Endodermal cell (in vitro differentiated cells): ENCODE measurements at regions not wholly inside any gene's neighbourhood (a gene's known extent, or its start where the extent isn't known, plus 50 kb on each side); places are given as distances from the start of the nearest gene placed in this dataset.

Source experiments
- DNase-seq: peaks from one replicate; pipeline ENCODE4 v3.0.0-alpha.2; 2017
- H3K27ac ChIP-seq: 2 replicates; pipeline ENCODE4 v1.5.1; 2013; ENCODE audit warnings: mild to moderate bottlenecking, low read depth, low read length, moderate library complexity
- H3K27me3 ChIP-seq: 2 replicates; pipeline ENCODE4 v1.6.1; 2013; ENCODE audit warnings: mild to moderate bottlenecking, low read length, moderate library complexity; ENCODE audit not compliant: insufficient read depth, control insufficient read depth, poor library complexity, severe bottlenecking
- H3K36me3 ChIP-seq: 2 replicates; pipeline ENCODE4 v1.7.0; 2013; ENCODE audit warnings: mild to moderate bottlenecking, low read length, moderate library complexity; ENCODE audit not compliant: control insufficient read depth, insufficient read depth
- H3K4me1 ChIP-seq: one replicate; pipeline ENCODE4 v1.7.0; 2013; ENCODE audit warnings: low read length; ENCODE audit not compliant: control insufficient read depth, insufficient read depth
- H3K4me3 ChIP-seq: 2 replicates; pipeline ENCODE4 v1.5.1; 2013; ENCODE audit warnings: mild to moderate bottlenecking, low read length, moderate library complexity
- H3K9ac ChIP-seq: 2 replicates; pipeline ENCODE4 v1.6.1; 2013; ENCODE audit warnings: mild to moderate bottlenecking, low read length, moderate library complexity; ENCODE audit not compliant: poor library complexity, severe bottlenecking; ENCODE audit errors: extremely low read depth
- H3K9me3 ChIP-seq: 2 replicates; pipeline ENCODE4 v1.6.1; 2013; ENCODE audit warnings: mild to moderate bottlenecking, low read length, moderate library complexity; ENCODE audit not compliant: control insufficient read depth
- H3K27ac Mint-ChIP-seq: 2 replicates; pipeline ENCODE4 v1.8.0; 2020; ENCODE audit warnings: mixed read lengths
- H3K27me3 Mint-ChIP-seq: 2 replicates; pipeline ENCODE4 v1.8.0; 2021; ENCODE audit warnings: mild to moderate bottlenecking, mixed read lengths; ENCODE audit not compliant: insufficient read depth
- H3K36me3 Mint-ChIP-seq: 2 replicates; pipeline ENCODE4 v1.8.0; 2020; ENCODE audit warnings: low read depth, mixed read lengths
- H3K4me1 Mint-ChIP-seq: 2 replicates; pipeline ENCODE4 v1.8.0; 2020; ENCODE audit warnings: mixed read lengths
- H3K4me3 Mint-ChIP-seq: 2 replicates; pipeline ENCODE4 v1.8.0; 2020; ENCODE audit warnings: mild to moderate bottlenecking, moderate library complexity, mixed read lengths
- H3K9me3 Mint-ChIP-seq: 2 replicates; pipeline ENCODE4 v1.8.0; 2020; ENCODE audit warnings: mild to moderate bottlenecking, mixed read lengths
- WGBS, 2 experiments: methylation state at CpG; one replicate each; pipeline versions ENCODE4 v1.1.5 to v1.1.7; 2013; ENCODE audit warnings: missing lambda C conversion rate in 2 of 2, mixed read lengths in 1 of 2; ENCODE audit not compliant: insufficient coverage in 1 of 2, insufficient read length in 1 of 2; 5-methylcytosine and 5-hydroxymethylcytosine counted together
- TF ChIP-seq, protein P1 (sequence below): fragments of 200-600 bp; sonication (generic); conservative IDR thresholded peaks from 2 replicates; pipeline ENCODE4 v1.5.0; 2021; ENCODE audit warnings: antibody characterized with exemption, mild to moderate bottlenecking

DNA sequence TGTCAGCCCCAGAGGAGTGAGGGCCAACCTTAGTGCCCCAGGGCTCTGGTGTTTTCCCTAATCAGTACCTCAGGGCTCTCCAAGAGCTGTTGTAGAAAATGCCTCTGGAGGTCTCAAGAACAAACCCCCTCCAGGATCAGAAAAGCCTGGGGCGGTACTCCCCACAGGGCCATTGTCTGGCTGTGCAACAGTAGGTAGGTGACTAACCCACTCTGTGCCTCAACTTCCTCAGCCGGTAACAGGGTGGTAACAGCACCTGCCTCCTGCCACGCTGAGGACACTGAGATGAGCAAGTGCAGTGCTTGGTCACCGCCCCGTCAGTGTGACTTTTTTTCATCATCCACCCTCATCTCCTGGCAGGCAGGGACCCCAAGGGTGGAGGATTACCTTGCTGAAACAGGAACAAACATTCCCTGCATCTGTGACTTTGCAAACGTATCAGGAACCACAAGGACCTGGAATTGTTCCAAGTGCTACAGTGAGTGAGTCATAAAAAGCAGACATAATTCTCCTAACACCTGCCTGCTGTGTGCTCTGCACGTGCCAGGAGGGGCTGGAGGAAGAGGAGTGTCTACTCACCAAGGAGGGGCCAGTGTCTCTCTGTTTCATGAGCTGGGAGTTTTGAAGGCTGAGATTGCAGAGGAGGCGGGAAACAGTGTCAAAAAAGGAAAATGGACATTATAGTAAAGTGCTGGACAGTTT is 440.8 kb downstream of the NPHP4 start:
- Mint-ChIP-seq H3K9me3 (peaks cover 4% of the 10 kb centered on the region), H3K36me3 (no peaks in the 10 kb centered on the region), H3K27me3 (peaks cover 20% of the 10 kb centered on the region), H3K27ac (no peak overlapping the region), H3K4me1 (no peaks in the 10 kb centered on the region), H3K4me3 (no peak overlapping the region)
- Histone ChIP-seq H3K4me1 (no peaks in the 10 kb centered on the region), H3K9me3 (no peaks in the 10 kb centered on the region), H3K36me3 (no peaks in the 10 kb centered on the region), H3K9ac (no peak overlapping the region), H3K27ac (no peak overlapping the region), H3K4me3 (no peak overlapping the region), H3K27me3 (peaks cover 13% of the 10 kb centered on the region)
- WGBS, 2 experiments: 86 to 94% methylated on average over 5 to 8 of the region's 8 CpGs
- DNase-seq: no peak
- TF ChIP-seq, protein P1, sequence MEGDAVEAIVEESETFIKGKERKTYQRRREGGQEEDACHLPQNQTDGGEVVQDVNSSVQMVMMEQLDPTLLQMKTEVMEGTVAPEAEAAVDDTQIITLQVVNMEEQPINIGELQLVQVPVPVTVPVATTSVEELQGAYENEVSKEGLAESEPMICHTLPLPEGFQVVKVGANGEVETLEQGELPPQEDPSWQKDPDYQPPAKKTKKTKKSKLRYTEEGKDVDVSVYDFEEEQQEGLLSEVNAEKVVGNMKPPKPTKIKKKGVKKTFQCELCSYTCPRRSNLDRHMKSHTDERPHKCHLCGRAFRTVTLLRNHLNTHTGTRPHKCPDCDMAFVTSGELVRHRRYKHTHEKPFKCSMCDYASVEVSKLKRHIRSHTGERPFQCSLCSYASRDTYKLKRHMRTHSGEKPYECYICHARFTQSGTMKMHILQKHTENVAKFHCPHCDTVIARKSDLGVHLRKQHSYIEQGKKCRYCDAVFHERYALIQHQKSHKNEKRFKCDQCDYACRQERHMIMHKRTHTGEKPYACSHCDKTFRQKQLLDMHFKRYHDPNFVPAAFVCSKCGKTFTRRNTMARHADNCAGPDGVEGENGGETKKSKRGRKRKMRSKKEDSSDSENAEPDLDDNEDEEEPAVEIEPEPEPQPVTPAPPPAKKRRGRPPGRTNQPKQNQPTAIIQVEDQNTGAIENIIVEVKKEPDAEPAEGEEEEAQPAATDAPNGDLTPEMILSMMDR: no peak

DNA sequence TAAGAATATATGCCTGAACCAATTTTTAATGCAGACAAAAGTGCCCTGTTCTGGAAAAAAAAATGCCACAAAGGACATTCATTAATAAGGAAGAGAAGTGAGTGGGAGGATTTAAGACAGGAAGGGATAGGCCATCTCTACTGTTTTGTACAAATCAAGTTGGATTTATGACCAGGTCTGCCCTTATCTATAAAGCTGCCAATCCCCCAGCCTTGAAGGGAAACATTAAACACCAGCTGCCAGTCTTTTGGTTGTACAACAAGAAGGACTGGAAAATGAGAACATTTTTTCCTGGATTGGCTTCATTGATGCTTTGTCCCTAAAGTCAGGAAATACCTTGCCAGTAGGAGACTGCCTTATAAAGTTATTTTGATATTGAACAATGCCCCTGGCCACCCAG is 444.0 kb downstream of the NPHP4 start:
- H3K4me3 Mint-ChIP-seq: no peak overlapping the region
- H3K9me3 Mint-ChIP-seq: no peaks in the 10 kb centered on the region
- H3K9ac ChIP-seq: no peak overlapping the region
- no peak overlapping the region for H3K27ac Mint-ChIP-seq
- peaks cover 22% of the 10 kb centered on the region for H3K27me3 Mint-ChIP-seq
- no peaks in the 10 kb centered on the region for H3K4me1 Mint-ChIP-seq
- H3K27ac ChIP-seq: no peak overlapping the region
- peaks cover 13% of the 10 kb centered on the region for H3K27me3 ChIP-seq
- H3K36me3 ChIP-seq: no peaks in the 10 kb centered on the region
- H3K36me3 Mint-ChIP-seq: no peaks in the 10 kb centered on the region
- DNase-seq: no peak
- H3K4me3 ChIP-seq: no peak overlapping the region
- no peaks in the 10 kb centered on the region for H3K9me3 ChIP-seq
- no peaks in the 10 kb centered on the region for H3K4me1 ChIP-seq
- TF ChIP-seq, protein P1: no peak

DNA sequence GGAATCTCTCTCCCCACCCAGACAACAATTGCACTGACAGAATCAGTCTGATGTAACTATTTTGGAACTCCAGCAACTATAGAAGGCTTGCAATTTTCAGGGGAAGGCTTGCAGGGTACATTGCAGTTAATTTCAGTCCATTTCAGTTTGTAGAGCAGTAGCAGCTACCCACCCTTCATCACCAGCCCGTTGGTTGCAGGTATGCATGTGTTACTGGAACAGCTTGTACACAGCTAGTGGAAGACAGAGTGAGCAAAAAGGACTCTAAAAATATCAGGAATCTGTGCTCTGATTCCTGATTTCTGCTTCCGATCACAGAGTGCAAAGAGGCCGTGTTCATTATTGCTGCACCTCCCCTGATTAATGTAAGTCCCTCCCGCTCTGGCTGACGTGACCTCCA is 449.0 kb downstream of the NPHP4 start:
- Mint-ChIP-seq H3K27me3 (peaks cover 27% of the 10 kb centered on the region), H3K27ac (no peak overlapping the region), H3K36me3 (no peaks in the 10 kb centered on the region), H3K4me3 (no peak overlapping the region), H3K4me1 (no peaks in the 10 kb centered on the region), H3K9me3 (peaks cover 14% of the 10 kb centered on the region)
- 89 to 91% methylated on average over 3 to 5 of the region's 5 CpGs for WGBS, 2 experiments
- no peak overlapping the region for H3K4me3 ChIP-seq
- no peaks in the 10 kb centered on the region for H3K4me1 ChIP-seq
- peaks cover 9% of the 10 kb centered on the region for H3K27me3 ChIP-seq
- TF ChIP-seq, protein P1: no peak
- H3K27ac ChIP-seq: no peak overlapping the region
- H3K9me3 ChIP-seq: peaks cover 15% of the 10 kb centered on the region
- no peak for DNase-seq
- H3K9ac ChIP-seq: no peak overlapping the region
- no peaks in the 10 kb centered on the region for H3K36me3 ChIP-seq
